ENCODE measurements at regions not wholly inside any gene's neighbourhood (a gene's known extent, or its start where the extent isn't known, plus 50 kb on each side); places are given as distances from the start of the nearest gene placed in this dataset.

GRCh38 chr11:37948258-37948657, 1350.2 kb upstream of the RAG2 start:
- ChIA-PET CTCF (no interaction called here), POLR2A (no interaction called here), RAD21 (ENCODE audit: low non-redundant PET in 1 of 2, low total read pairs in 2 of 2, uncharacterized antibody in 2 of 2, unreplicated experiment in 2 of 2) (no interaction called here)
- Histone ChIP-seq H3K27me3 (ENCODE audit: insufficient read depth, low read length) (no peaks in the 10 kb centered on the region), H2AFZ (ENCODE audit: low read depth, low read length, poor library complexity, severe bottlenecking) (no peak overlapping the region), H3K36me3 (ENCODE audit: control insufficient read depth in 1 of 2, insufficient read depth in 2 of 2, low read length in 2 of 2) (no peaks in the 10 kb centered on the region), H3K9me2 (ENCODE audit: insufficient read depth) (no peaks in the 10 kb centered on the region), H3K4me2 (ENCODE audit: low read length) (no peak overlapping the region), H3K9ac (ENCODE audit: low read length) (no peak overlapping the region), H3K9me3 (ENCODE audit: control insufficient read depth in 1 of 2, insufficient read depth in 1 of 2, low read depth in 1 of 2, low read length in 2 of 2) (peaks cover 3 to 9% of the 10 kb centered on the region in 2 experiments; a peak in 2 of 4 replicates), H3K79me2 (ENCODE audit: insufficient read depth, low read length) (no peaks in the 10 kb centered on the region), H3K4me1 (ENCODE audit: control insufficient read depth in 1 of 2, insufficient read depth in 2 of 2, low read length in 2 of 2) (no peaks in the 10 kb centered on the region), H4K20me1 (ENCODE audit: insufficient read depth) (no peaks in the 10 kb centered on the region), H3K4me3 (replicated peaks in 1 of 2; ENCODE audit: low read depth in 1 of 2, low read length in 2 of 2) (no peak overlapping the region), H3K27ac (ENCODE audit: low read depth, low read length) (no peak overlapping the region)
- no peak for DNase-seq (ENCODE audit: low read depth, low spot score)
- no peak for ATAC-seq
- no TSS peak for BruUV-seq (replicated peaks)
- no peak for TF ChIP-seq EZH2phosphoT487 (IDR thresholded peaks at IDR 0.05; ENCODE audit: borderline replicate concordance)
- TF ChIP-seq, protein P1, sequence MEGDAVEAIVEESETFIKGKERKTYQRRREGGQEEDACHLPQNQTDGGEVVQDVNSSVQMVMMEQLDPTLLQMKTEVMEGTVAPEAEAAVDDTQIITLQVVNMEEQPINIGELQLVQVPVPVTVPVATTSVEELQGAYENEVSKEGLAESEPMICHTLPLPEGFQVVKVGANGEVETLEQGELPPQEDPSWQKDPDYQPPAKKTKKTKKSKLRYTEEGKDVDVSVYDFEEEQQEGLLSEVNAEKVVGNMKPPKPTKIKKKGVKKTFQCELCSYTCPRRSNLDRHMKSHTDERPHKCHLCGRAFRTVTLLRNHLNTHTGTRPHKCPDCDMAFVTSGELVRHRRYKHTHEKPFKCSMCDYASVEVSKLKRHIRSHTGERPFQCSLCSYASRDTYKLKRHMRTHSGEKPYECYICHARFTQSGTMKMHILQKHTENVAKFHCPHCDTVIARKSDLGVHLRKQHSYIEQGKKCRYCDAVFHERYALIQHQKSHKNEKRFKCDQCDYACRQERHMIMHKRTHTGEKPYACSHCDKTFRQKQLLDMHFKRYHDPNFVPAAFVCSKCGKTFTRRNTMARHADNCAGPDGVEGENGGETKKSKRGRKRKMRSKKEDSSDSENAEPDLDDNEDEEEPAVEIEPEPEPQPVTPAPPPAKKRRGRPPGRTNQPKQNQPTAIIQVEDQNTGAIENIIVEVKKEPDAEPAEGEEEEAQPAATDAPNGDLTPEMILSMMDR (IDR thresholded peaks at IDR 0.05 in 2 of 3, conservative IDR thresholded peaks at IDR 0.05 in 1 of 3; ENCODE audit: borderline replicate concordance in 1 of 3, insufficient read depth in 1 of 3, low read depth in 2 of 3, low read length in 2 of 3), result no peak
- no peak for TF ChIP-seq YY1 (IDR thresholded peaks at IDR 0.05; ENCODE audit: extremely low read depth, insufficient replicate concordance, low read depth, low read length)
- TF ChIP-seq FOSL1 (IDR thresholded peaks at IDR 0.05; ENCODE audit: low read depth), result no peak
- intact Hi-C loops (cut with micrococcal nuclease), result loop anchor here (5.0 kb wide), 1 partner anchor 844 kb away; no protein-coding TSS in a partner anchor

DNA sequence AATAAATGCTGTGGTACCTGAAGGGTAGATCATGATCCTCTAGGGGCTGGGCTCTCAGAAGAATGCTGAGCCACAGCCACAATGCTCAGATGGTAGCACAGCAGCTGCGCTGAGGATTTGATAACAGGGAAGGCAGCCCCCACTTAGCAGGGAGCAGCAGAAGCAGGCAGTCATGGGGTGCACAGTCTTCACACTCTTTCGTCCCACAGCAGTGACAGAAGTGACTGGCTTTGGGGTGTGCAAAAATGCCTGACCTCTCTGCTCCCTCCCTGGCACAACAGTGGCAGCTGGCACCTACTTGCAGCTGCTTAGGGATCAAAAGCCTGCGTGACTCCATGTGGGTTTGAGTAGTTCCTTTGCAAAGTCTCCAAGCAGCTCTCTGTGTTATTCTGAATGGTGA, 1349.8 kb upstream of the RAG2 start:
- ATAC-seq, result no peak
- Histone ChIP-seq H3K4me3 (replicated peaks in 1 of 2; ENCODE audit: low read depth in 1 of 2, low read length in 2 of 2) (no peak overlapping the region), H3K9me3 (ENCODE audit: control insufficient read depth in 1 of 2, insufficient read depth in 1 of 2, low read depth in 1 of 2, low read length in 2 of 2) (peaks cover 3 to 9% of the 10 kb centered on the region in 2 experiments; a peak in 2 of 4 replicates), H3K36me3 (ENCODE audit: control insufficient read depth in 1 of 2, insufficient read depth in 2 of 2, low read length in 2 of 2) (no peaks in the 10 kb centered on the region), H3K9me2 (ENCODE audit: insufficient read depth) (no peaks in the 10 kb centered on the region), H3K27ac (ENCODE audit: low read depth, low read length) (no peak overlapping the region), H4K20me1 (ENCODE audit: insufficient read depth) (no peaks in the 10 kb centered on the region), H3K27me3 (ENCODE audit: insufficient read depth, low read length) (no peaks in the 10 kb centered on the region), H3K9ac (ENCODE audit: low read length) (no peak overlapping the region), H2AFZ (ENCODE audit: low read depth, low read length, poor library complexity, severe bottlenecking) (no peak overlapping the region), H3K4me2 (ENCODE audit: low read length) (no peak overlapping the region), H3K79me2 (ENCODE audit: insufficient read depth, low read length) (no peaks in the 10 kb centered on the region), H3K4me1 (ENCODE audit: control insufficient read depth in 1 of 2, insufficient read depth in 2 of 2, low read length in 2 of 2) (no peaks in the 10 kb centered on the region)
- no TSS peak for BruUV-seq (replicated peaks)
- RAD21 ChIA-PET (ENCODE audit: low non-redundant PET in 1 of 2, low total read pairs in 2 of 2, uncharacterized antibody in 2 of 2, unreplicated experiment in 2 of 2), result no interaction called here
- POLR2A ChIA-PET, result no interaction called here
- no peak for DNase-seq (ENCODE audit: low read depth, low spot score)
- intact Hi-C loops (cut with micrococcal nuclease), result loop anchor here (5.0 kb wide), 1 partner anchor 844 kb away; no protein-coding TSS in a partner anchor
- CTCF ChIA-PET, result no interaction called here
- TF ChIP-seq YY1 (IDR thresholded peaks at IDR 0.05; ENCODE audit: extremely low read depth, insufficient replicate concordance, low read depth, low read length), result no peak
- no peak for TF ChIP-seq RAD21 (IDR thresholded peaks at IDR 0.05; ENCODE audit: low read depth)
- no peak for TF ChIP-seq ZBTB33 (IDR thresholded peaks at IDR 0.05; ENCODE audit: extremely low read depth, insufficient replicate concordance, low read length)
- no peak for TF ChIP-seq FOSL1 (IDR thresholded peaks at IDR 0.05; ENCODE audit: low read depth)
- TF ChIP-seq ZNF274 (IDR thresholded peaks at IDR 0.05; ENCODE audit: low read depth, low read length), result no peak
- no peak for TF ChIP-seq EZH2 (IDR thresholded peaks at IDR 0.05)
- no peak for TF ChIP-seq ZFX (IDR thresholded peaks at IDR 0.05)
- TF ChIP-seq SP1 (IDR thresholded peaks at IDR 0.05; ENCODE audit: low read depth), result no peak
- no peak for TF ChIP-seq JUND (IDR thresholded peaks at IDR 0.05)
- TF ChIP-seq CEBPB (IDR thresholded peaks at IDR 0.05; ENCODE audit: low read depth), result no peak
- TF ChIP-seq CBX3 (IDR thresholded peaks at IDR 0.05; ENCODE audit: low read depth), result no peak
- TF ChIP-seq, protein P2, sequence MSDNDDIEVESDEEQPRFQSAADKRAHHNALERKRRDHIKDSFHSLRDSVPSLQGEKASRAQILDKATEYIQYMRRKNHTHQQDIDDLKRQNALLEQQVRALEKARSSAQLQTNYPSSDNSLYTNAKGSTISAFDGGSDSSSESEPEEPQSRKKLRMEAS (IDR thresholded peaks at IDR 0.05), result no peak
- TF ChIP-seq, protein P1 (IDR thresholded peaks at IDR 0.05 in 2 of 3, conservative IDR thresholded peaks at IDR 0.05 in 1 of 3; ENCODE audit: borderline replicate concordance in 1 of 3, insufficient read depth in 1 of 3, low read depth in 2 of 3, low read length in 2 of 3), result no peak
